SK-N-SH (cell line): ENCODE measurements at regions not wholly inside any gene's neighbourhood (a gene's known extent, or its start where the extent isn't known, plus 50 kb on each side); places are given as distances from the start of the nearest gene placed in this dataset.

Experiments
- CTCF ChIA-PET: fragments of 300-600, 350-600 bp; formaldehyde crosslinking; extraction: SDS; loops from one replicate; lab custom pipeline; 2021; lab: Yijun Ruan, JAX
- POLR2A ChIA-PET: fragments of 350-600 bp; sonication (Branson Sonifier 250); formaldehyde crosslinking; extraction: SDS; loops from one replicate; lab custom pipeline; 2020; ENCODE audit warnings: antibody characterized with exemption, inconsistent platforms; lab: Yijun Ruan, JAX
- DNase-seq: peaks from one replicate; pipeline ENCODE4 v3.0.0; 2012
- H2AFZ ChIP-seq: fragments of 200-600 bp; sonication (generic); 2 replicates; pipeline ENCODE4 v1.8.1; 2016; ENCODE audit warnings: antibody characterized with exemption, mild to moderate bottlenecking, low read depth
- H3F3A ChIP-seq: fragments of 200-600 bp; sonication (generic); replicated peaks from 2 replicates; pipeline ENCODE3; 2016; ENCODE audit warnings: antibody characterized with exemption, mild to moderate bottlenecking; ENCODE audit not compliant: insufficient read depth
- H3K27ac ChIP-seq, 2 experiments: fragments of 200-500 bp in 1 of 2; fragments of 200-600 bp in 1 of 2; sonication (Bioruptor generic) in 1 of 2; sonication (generic), shearing (Covaris generic) in 1 of 2; 2 replicates each; pipeline versions ENCODE4 v1.5.1 to v1.6.1; 2014 to 2016; ENCODE audit warnings: low read depth in 2 of 2, inconsistent platforms in 1 of 2, low read length in 1 of 2, mild to moderate bottlenecking in 1 of 2, mixed read lengths in 1 of 2
- H3K27me3 ChIP-seq: fragments of 200-600 bp; sonication (generic), shearing (Covaris generic); 2 replicates; pipeline ENCODE4 v1.6.1; 2016; ENCODE audit warnings: mixed run types; ENCODE audit not compliant: insufficient read depth
- H3K36me3 ChIP-seq, 2 experiments: fragments of 200-500 bp in 1 of 2; fragments of 200-600 bp in 1 of 2; sonication (Bioruptor generic) in 1 of 2; sonication (generic) in 1 of 2; replicated peaks in 1 of 2; 2 replicates each; pipeline versions ENCODE3 to v1.5.1; 2014 to 2016; ENCODE audit warnings: low read length in 1 of 2, mild to moderate bottlenecking in 1 of 2; ENCODE audit not compliant: insufficient read depth in 2 of 2, control insufficient read depth in 1 of 2
- H3K4me1 ChIP-seq, 2 experiments: fragments of 200-500 bp in 1 of 2; fragments of 200-600 bp in 1 of 2; sonication (Bioruptor generic) in 1 of 2; sonication (generic), shearing (Covaris generic) in 1 of 2; 2 replicates each; pipeline versions ENCODE4 v1.5.1 to v1.6.1; 2014 to 2016; ENCODE audit warnings: low read depth in 1 of 2, low read length in 1 of 2, mixed run types in 1 of 2; ENCODE audit not compliant: insufficient read depth in 2 of 2, control insufficient read depth in 1 of 2
- H3K4me2 ChIP-seq: fragments of 200-600 bp; sonication (generic), shearing (Covaris generic); 2 replicates; pipeline ENCODE4 v1.6.1; 2017; ENCODE audit warnings: mixed run types
- H3K4me3 ChIP-seq, 2 experiments: fragments of 200-500 bp in 1 of 2; fragments of 200-600 bp in 1 of 2; sonication (Bioruptor generic) in 1 of 2; sonication (generic), shearing (Covaris generic) in 1 of 2; 2 replicates each; pipeline versions ENCODE4 v1.5.1 to v1.8.1; 2014 to 2016; ENCODE audit warnings: low read depth in 2 of 2, inconsistent platforms in 1 of 2, low read length in 1 of 2, mild to moderate bottlenecking in 1 of 2, mixed read lengths in 1 of 2, moderate library complexity in 1 of 2
- H3K79me2 ChIP-seq: fragments of 200-600 bp; sonication (generic); 2 replicates; pipeline ENCODE4 v1.8.1; 2017; ENCODE audit warnings: mild to moderate bottlenecking; ENCODE audit not compliant: insufficient read depth
- H3K9ac ChIP-seq: fragments of 200-600 bp; sonication (generic); 2 replicates; pipeline ENCODE4 v1.6.1; 2017; ENCODE audit warnings: mixed run types
- H3K9me2 ChIP-seq: fragments of 200-600 bp; sonication (generic); 2 replicates; pipeline ENCODE4 v1.6.1; 2017; ENCODE audit warnings: mixed run types
- H3K9me3 ChIP-seq: fragments of 200-600 bp; sonication (generic); 2 replicates; pipeline ENCODE4 v1.6.1; 2017; ENCODE audit warnings: mixed run types, mild to moderate bottlenecking, moderate library complexity
- H4K20me1 ChIP-seq: fragments of 200-600 bp; sonication (generic); 2 replicates; pipeline ENCODE4 v1.6.1; 2017; ENCODE audit warnings: mild to moderate bottlenecking, mixed run types; ENCODE audit not compliant: insufficient read depth
- EP300 ChIP-seq, 2 experiments: IDR thresholded peaks; 2 replicates each; pipeline versions ENCODE4 v1.4.0 to v1.6.1; 2012; ENCODE audit warnings: borderline replicate concordance in 1 of 2, low read depth in 1 of 2, low read length in 1 of 2
- EZH2phosphoT487 ChIP-seq: fragments of 200-600 bp; sonication (generic); IDR thresholded peaks from 2 replicates; pipeline ENCODE4 v1.6.1; 2017; ENCODE audit warnings: low read depth, mixed run types, mild to moderate bottlenecking, antibody characterized with exemption, moderate library complexity, borderline replicate concordance
- FOXJ3 ChIP-seq: sonication (generic); formaldehyde crosslinking; IDR thresholded peaks from 2 replicates; pipeline ENCODE4 v1.5.1; 2020; ENCODE audit warnings: mild to moderate bottlenecking, missing genetic modification reagents
- FOXM1 ChIP-seq: IDR thresholded peaks from 2 replicates; pipeline ENCODE4 v1.4.0; 2012; ENCODE audit warnings: low read depth, mild to moderate bottlenecking
- IRF3 ChIP-seq: fragments of 150-350 bp; IDR thresholded peaks from 2 replicates; pipeline ENCODE4 v1.6.1; 2016; ENCODE audit warnings: mild to moderate bottlenecking, low read depth, low read length
- JUND ChIP-seq: IDR thresholded peaks from 2 replicates; pipeline ENCODE4 v1.4.0; 2012
- POLR2AphosphoS5 ChIP-seq: IDR thresholded peaks from 2 replicates; pipeline ENCODE4 v1.6.1; 2012; ENCODE audit warnings: low read depth, low read length
- RAD21 ChIP-seq: IDR thresholded peaks from 2 replicates; pipeline ENCODE4 v1.6.1; 2012; ENCODE audit warnings: mild to moderate bottlenecking, low read length
- SMC3 ChIP-seq: IDR thresholded peaks from 2 replicates; pipeline ENCODE4 v1.6.1; 2012; ENCODE audit warnings: low read depth, low read length, improper control_type of control experiment
- TAF1 ChIP-seq: IDR thresholded peaks from 2 replicates; pipeline ENCODE4 v1.6.1; 2012; ENCODE audit warnings: low read depth, mild to moderate bottlenecking, low read length, moderate library complexity, borderline replicate concordance
- TCF12 ChIP-seq: IDR thresholded peaks from 2 replicates; pipeline ENCODE4 v1.4.0; 2012
- TEAD4 ChIP-seq: IDR thresholded peaks from 2 replicates; pipeline ENCODE4 v1.4.0; 2012; ENCODE audit warnings: mild to moderate bottlenecking, borderline replicate concordance; ENCODE audit not compliant: insufficient read depth
- USF1 ChIP-seq: IDR thresholded peaks from 2 replicates; pipeline ENCODE4 v1.4.0; 2012; ENCODE audit warnings: low read depth, borderline replicate concordance
- WGBS: methylation state at CpG from one replicate; pipeline ENCODE4 v1.1.6; 2017; ENCODE audit warnings: low lambda C conversion rate; 5-methylcytosine and 5-hydroxymethylcytosine counted together

GRCh38 chr2:61632276-61633169 lies 94.4 kb upstream of the XPO1 start:
- Histone ChIP-seq H3K27ac (no peak overlapping the region), H3K4me3 (no peak overlapping the region), H4K20me1 (no peaks in the 10 kb centered on the region), H3K9me3 (no peaks in the 10 kb centered on the region), H2AFZ (no peak overlapping the region), H3K27me3 (no peaks in the 10 kb centered on the region), H3F3A (no peaks in the 10 kb centered on the region), H3K36me3 (no peaks in the 10 kb centered on the region), H3K4me1 (peaks cover 0 to 4% of the 10 kb centered on the region in 2 experiments; a peak in 2 of 4 replicates), H3K79me2 (no peaks in the 10 kb centered on the region), H3K9ac (no peak overlapping the region), H3K9me2 (no peaks in the 10 kb centered on the region), H3K4me2 (no peak overlapping the region)
- DNase-seq = no peak
- ChIA-PET CTCF (interaction anchor here (0.6 kb wide), 1 partner anchor 27 kb away, joined by 3 read pairs; no protein-coding TSS in a partner anchor), POLR2A (no interaction called here)
- 85% methylated on average over 17 of the region's 17 CpGs for WGBS
- TF ChIP-seq EZH2phosphoT487 (no peak), IRF3 (no peak), POLR2AphosphoS5 (no peak), SMC3 (no peak), FOXJ3 (no peak), TEAD4 (no peak), RAD21 (no peak), JUND (no peak), FOXM1 (no peak), TCF12 (no peak)

- H2AFZ ChIP-seq = no peak overlapping the region
- no peak overlapping the region for H3K4me2 ChIP-seq
- no peak for TF ChIP-seq FOXM1
- no peak for TF ChIP-seq EP300 (IDR thresholded peaks at IDR 0.05; ENCODE audit: borderline replicate concordance in 1 of 2, low read depth in 1 of 2, low read length in 1 of 2)
- TF ChIP-seq USF1 = no peak
- no peak for TF ChIP-seq TAF1
- H3K27me3 ChIP-seq = no peaks in the 10 kb centered on the region
- H3K27ac ChIP-seq = no peak overlapping the region
- POLR2A ChIA-PET = no interaction called here
- 96% methylated on average over 2 of the region's 2 CpGs for WGBS
- H3K36me3 ChIP-seq = no peaks in the 10 kb centered on the region
- no peaks in the 10 kb centered on the region for H3F3A ChIP-seq
- no peaks in the 10 kb centered on the region for H3K9me2 ChIP-seq
- no peaks in the 10 kb centered on the region for H4K20me1 ChIP-seq
- H3K4me1 ChIP-seq = peaks cover 0 to 4% of the 10 kb centered on the region in 2 experiments; a peak in 2 of 4 replicates
- CTCF ChIA-PET = no interaction called here
- DNase-seq = no peak
- no peak overlapping the region for H3K4me3 ChIP-seq
- no peaks in the 10 kb centered on the region for H3K79me2 ChIP-seq
- H3K9me3 ChIP-seq = no peaks in the 10 kb centered on the region
- no peak overlapping the region for H3K9ac ChIP-seq
Observed at GRCh38 chr2:61631321-61631720, 93.2 kb upstream of the XPO1 start.
